ENCODE measurements at regions not wholly inside any gene's neighbourhood (a gene's known extent, or its start where the extent isn't known, plus 50 kb on each side); places are given as distances from the start of the nearest gene placed in this dataset.
"Not testable (repeated sequence)": the region's sequence is repeated elsewhere in the genome, so short reads cannot be mapped to it uniquely, and the experiment has no call there.

GRCh38 chr3:139116631-139117030 is 71.9 kb upstream of the PRR23C start:
- DNase-seq (ENCODE audit: low read depth) = not testable (repeated sequence)

GRCh38 chr3:139117136-139117675 is 72.5 kb upstream of the PRR23C start:
- DNase-seq (ENCODE audit: low read depth) = no peak

- no peak for DNase-seq (ENCODE audit: low read depth)
Observed at GRCh38 chr3:139117883-139118760, 73.4 kb upstream of the PRR23C start.

DNA sequence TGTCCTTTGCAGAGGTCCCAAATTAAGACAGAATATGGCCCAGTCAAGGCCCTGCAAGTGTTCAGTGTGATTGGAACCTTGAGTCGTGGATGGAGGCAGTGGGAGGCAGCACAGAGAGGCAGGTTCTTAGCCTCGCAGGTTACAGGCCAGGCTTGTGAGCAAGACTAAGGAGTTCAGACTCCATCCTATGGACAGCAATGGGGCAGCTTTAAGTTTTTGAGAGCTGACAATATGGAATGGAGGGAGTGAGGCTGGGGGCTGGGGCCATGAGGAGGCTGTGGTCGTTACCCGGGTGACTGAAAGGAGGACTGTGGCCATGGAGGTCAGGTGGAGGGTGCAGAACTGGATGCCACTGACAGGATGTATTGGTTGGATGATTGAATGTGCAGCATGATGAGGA is 74.1 kb upstream of the PRR23C start:
- DNase-seq (ENCODE audit: low read depth) = no peak

GRCh38 chr3:139119331-139120025 is 74.8 kb upstream of the PRR23C start:
- DNase-seq (ENCODE audit: low read depth) = no peak

DNA sequence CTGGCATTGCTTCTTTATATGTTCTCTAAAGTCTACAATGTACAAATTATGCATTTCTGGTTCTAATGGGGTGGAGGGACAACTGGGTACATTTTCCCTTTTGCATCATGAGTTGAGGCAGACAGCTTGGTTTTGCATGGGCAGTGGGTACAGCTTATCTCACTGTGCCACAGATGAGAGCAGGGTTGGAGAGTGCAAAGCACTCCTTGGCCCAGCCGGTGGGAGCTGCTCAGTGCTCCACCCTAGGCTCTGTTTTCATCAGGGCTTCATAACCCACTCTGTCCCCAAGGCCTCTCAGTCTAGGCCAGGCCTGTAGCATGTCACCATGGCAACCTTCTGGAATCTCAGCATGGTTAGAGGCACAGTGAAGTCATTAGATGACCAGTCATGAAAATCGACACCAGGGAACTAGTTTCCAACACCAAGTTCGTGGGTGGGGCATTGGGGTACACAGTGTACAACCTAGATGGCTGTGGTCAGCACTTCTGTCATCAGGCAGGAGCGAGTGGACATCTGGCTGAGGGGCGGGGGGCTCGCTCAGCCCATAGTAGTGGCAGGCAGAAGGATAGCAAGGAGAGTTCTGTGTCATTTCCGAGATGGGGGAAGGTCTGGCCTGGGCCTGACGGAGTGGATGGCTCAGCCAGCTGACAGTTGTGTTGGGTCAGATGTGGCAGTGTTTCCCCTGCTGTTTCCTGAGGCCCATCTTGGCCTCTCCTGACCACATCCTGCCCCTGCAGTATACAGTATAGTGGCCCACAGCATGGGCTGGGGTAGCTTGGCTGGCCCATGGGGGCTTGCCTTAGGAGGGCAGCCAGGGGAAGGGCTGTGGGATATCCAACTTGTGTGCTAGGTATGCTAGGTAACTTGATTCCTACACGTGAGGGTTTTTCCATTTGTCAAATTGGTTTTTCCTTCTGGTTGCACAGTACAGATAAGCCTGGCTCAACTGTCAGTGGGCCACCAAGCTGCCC is 75.7 kb upstream of the PRR23C start:
- no peak for DNase-seq (ENCODE audit: low read depth)

DNA sequence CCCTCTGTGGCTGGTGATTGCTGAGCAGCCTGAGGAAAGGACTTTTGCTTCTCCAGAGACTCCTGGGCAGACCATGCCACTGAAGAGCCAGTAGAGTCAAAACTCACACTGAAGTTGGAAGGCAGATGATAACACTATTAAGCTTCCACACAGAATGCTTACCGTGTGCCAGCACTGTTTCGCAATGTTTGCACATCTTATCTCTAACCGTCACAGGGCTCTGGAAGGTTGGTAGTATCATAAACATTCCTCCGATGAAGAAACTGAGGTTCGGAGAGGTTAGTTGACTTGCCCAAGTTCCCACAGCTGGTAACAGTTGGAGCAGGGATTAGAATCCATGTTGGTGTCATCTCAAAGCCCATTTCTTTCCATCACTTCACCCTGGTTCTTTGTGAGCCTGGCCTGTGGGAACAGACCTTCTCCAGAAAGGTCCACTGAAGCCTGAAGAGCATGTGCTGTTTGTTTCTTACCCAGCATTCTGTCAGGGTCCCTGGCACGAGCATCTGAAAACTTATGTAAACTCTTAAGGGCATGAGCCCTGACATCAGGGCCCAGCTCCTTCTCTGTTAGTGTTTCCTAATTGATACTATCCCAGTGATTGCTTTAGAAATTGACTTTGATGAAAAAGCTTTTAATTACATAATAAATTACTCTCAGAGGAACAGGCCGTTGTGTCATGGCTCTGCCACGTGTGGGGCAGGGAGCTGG is 77.0 kb upstream of the PRR23C start:
- no peak for DNase-seq (ENCODE audit: low read depth)

DNA sequence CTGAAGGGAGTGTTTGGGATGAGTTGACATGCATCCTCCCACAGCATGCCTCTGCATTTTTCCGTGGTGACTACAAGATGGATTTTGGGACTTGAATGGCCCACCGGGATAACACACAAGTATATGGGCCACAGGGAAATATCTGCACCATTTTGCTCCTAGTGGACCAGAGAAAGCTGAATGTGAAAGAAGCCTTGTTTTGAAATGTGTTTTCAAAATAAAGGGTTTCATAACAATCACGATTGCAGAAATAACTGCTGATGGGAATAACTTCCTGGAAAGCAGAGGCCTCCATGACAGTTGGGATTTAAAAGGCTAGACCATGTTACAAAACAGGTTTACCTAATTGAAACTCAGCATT is 77.5 kb upstream of the PRR23C start:
- DNase-seq (ENCODE audit: low read depth) = no peak

- DNase-seq (ENCODE audit: low read depth) = no peak
Observed at GRCh38 chr3:139122612-139123011, 77.9 kb upstream of the PRR23C start.

GRCh38 chr3:139123377-139124095 is 78.8 kb upstream of the PRR23C start:
- no peak for DNase-seq (ENCODE audit: low read depth)

GRCh38 chr3:139124197-139124596 is 79.5 kb upstream of the PRR23C start:
- DNase-seq (ENCODE audit: low read depth) = no peak

DNA sequence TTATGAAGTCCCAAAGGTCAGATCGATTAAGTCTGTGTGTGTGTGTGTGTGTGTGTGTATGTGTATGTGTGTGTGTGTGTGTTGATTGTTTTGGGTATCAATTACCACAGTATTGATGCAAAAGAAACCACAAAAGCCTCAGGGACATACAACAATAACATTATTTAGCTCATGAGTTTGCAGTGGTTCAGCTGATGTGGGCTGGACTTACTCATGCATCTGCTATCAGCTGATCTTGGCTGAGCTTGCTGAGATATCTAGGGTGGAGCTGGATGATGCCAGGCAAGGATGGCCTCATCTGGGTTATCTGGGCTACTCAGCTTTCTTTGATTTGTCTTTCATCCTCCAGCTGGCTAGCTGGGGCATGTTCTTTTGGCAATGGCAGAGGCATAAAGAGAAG is 82.4 kb upstream of the PRR23C start:
- DNase-seq (ENCODE audit: low read depth) = no peak

- not testable (repeated sequence) for DNase-seq (ENCODE audit: low read depth)
Observed at GRCh38 chr3:139127629-139128028, 82.9 kb upstream of the PRR23C start.

DNA sequence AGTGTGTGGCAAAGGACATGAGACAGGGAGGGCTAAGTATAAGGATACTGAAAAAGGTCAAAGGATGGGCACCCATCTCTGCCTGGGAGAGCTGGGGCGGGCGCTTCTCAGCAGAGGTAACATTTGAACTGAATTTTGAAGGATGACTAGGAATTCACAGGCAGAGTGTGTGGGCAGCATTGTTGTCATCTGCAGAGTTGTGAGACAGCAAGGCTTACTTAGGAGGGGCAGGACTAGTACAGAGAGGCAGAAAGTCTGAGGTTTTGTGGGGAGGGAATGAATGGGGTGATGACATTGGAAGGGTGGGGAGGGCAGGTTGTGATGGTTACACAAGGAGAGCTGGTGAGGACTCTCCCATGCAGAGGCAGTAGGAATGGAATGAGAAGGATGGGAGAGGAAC is 84.1 kb upstream of the PRR23C start:
- no peak for DNase-seq (ENCODE audit: low read depth)

- no peak for DNase-seq (ENCODE audit: low read depth)
Observed at GRCh38 chr3:139129892-139130291, 85.2 kb upstream of the PRR23C start.

DNA sequence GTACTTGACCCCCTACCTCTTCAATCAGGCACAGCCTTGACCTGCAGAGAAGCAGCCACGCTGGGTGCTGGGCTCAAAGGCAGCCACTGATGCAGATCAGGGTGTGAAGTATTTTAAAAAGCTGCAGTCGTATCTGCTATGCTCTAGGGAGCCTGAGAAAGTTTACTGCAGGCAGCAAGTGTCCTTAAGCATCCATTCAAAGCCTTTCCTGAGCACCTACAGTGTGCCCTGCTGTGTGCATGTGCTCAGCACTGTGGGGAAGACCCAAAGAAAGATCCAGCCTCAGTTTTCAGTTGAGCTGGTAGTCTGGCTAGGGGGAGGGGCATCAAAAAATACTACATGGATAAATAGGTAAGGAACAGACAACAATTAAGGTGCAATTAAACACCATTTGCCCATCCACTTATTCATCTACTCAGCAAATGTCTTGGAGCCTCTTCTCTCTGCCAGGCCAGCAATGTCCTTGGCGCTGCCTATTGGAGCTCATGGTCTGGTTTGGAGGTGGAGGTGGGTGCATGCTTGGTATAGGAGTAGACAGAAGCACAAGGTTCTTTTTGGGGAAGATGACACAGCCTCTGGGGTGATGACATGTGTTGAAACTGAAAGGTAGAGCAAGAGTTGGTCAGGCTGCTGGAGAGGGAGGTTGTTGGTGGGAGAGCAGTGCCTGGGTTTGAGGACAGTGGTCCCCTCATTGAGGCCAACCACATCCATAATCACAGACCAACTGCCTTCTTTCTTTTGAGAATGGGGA is 85.9 kb upstream of the PRR23C start:
- no peak for DNase-seq (ENCODE audit: low read depth)

DNA sequence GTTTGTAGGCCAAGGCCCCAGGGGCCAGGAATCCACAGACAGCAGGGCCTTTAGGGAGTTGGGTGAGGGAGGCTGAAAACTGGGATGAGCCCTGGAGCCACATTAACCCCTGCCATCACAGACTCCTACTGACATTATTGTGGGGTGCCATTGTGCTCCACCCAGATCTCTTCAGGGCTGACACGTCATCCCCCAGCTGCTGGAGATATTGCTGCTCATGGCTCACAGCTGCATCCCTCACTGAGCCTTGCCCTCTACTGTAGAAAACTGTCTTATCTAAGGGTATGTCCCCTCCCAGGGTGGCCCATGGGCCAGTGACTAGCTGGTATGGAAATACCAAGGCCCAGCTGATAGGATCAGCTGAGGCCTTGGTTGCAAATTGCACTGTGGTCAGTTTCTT is 87.3 kb upstream of the PRR23C start:
- no peak for DNase-seq (ENCODE audit: low read depth)

DNA sequence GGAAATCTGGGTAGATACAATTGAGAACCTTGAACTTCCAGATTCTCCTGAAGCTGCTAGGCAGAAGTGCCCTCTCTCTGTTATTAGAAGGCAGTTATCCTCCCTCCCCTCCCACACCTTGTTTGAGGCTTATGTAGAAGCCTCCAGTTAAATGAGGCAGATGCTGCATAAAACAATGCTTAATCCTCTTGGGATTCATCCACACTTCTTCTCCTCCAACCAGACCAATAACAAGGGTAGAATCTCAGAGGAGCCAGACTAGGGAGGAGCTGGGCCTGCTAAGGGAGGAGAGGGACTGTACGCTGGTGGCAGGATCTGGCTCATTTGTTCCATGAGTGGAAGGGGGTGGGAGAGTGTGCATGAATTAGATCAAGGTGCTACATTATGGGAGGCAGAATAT is 88.3 kb upstream of the PRR23C start:
- no peak for DNase-seq (ENCODE audit: low read depth)

GRCh38 chr3:139134678-139135372 is 90.1 kb upstream of the PRR23C start:
- DNase-seq (ENCODE audit: low read depth) = no peak

Data from activated T-cell treated with anti-CD3 and anti-CD28 coated beads for 1 hour (primary cell).